NB4 (cell line): ENCODE measurements at regions not wholly inside any gene's neighbourhood (a gene's known extent, or its start where the extent isn't known, plus 50 kb on each side); places are given as distances from the start of the nearest gene placed in this dataset.

ENCODE experiments used
- CTCF ChIP-seq: IDR thresholded peaks from one replicate; pipeline ENCODE4 v1.5.1; 2012; ENCODE audit warnings: low read depth, low read length
- MYC ChIP-seq: IDR thresholded peaks from 2 replicates; pipeline ENCODE4 v1.6.1; 2011; ENCODE audit warnings: low read depth, low read length
- POLR2A ChIP-seq: IDR thresholded peaks from 2 replicates; pipeline ENCODE4 v1.6.1; 2011; ENCODE audit warnings: mild to moderate bottlenecking; ENCODE audit not compliant: insufficient read length; ENCODE audit errors: extremely low read depth
- TF ChIP-seq, protein P1 (sequence below): IDR thresholded peaks from 2 replicates; pipeline ENCODE4 v1.6.1; 2011; ENCODE audit warnings: low read depth, low read length

DNA sequence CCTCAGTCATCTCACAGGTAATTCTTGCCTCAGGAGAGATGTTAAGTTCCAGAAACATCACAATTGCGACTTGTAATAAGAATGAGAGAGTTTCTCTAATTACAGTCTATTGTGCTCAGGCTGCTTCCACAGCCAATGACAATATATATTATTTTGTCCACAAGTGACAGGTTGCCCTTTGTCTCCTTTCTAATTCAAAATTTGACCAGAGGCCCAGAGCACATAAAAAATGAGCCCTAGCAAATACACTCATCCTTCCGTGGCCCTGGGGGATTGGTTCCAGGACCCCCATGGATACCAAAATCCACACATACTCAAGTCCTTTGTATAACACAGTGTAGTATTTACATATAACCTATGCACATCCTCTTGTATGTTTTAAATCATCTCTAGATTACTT lies 88.1 kb upstream of the TMEM170B start:
- TF ChIP-seq, protein P1, sequence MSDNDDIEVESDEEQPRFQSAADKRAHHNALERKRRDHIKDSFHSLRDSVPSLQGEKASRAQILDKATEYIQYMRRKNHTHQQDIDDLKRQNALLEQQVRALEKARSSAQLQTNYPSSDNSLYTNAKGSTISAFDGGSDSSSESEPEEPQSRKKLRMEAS, result no peak
- TF ChIP-seq CTCF (no peak), POLR2A (no peak), MYC (no peak)
